ENCODE measurements at regions not wholly inside any gene's neighbourhood (a gene's known extent, or its start where the extent isn't known, plus 50 kb on each side); places are given as distances from the start of the nearest gene placed in this dataset.

GRCh38 chr7:81070956-81071355 lies 152.1 kb upstream of the SEMA3C start:
- TF ChIP-seq CTCF (IDR thresholded peaks at IDR 0.05): no peak
- no peak for TF ChIP-seq POLR2A (IDR thresholded peaks at IDR 0.05)

Measured in adrenal gland (tissue), 5 donors.